ENCODE measurements at regions not wholly inside any gene's neighbourhood (a gene's known extent, or its start where the extent isn't known, plus 50 kb on each side); places are given as distances from the start of the nearest gene placed in this dataset.
"Not testable (repeated sequence)": the region's sequence is repeated elsewhere in the genome, so short reads cannot be mapped to it uniquely, and the experiment has no call there.

GRCh38 chr1:99361406-99361805 is 97.1 kb downstream of the PLPPR4 start:
- DNase-seq = no peak

GRCh38 chr1:99363531-99363930 is 99.2 kb downstream of the PLPPR4 start:
- DNase-seq = no peak

- no peak for DNase-seq
These were observed 100.8 kb downstream of the PLPPR4 start for GRCh38 chr1:99365141-99365540.

GRCh38 chr1:99365545-99365944 is 101.3 kb downstream of the PLPPR4 start:
- no peak for DNase-seq

- DNase-seq = no peak
These were observed 104.9 kb downstream of the PLPPR4 start for GRCh38 chr1:99369154-99369553.

- no peak for DNase-seq
These were observed 106.2 kb downstream of the PLPPR4 start for GRCh38 chr1:99370476-99370875.

- DNase-seq = no peak
These were observed 107.1 kb downstream of the PLPPR4 start for GRCh38 chr1:99371413-99371812.

- peak; percentile 1 for DNase-seq
These were observed 109.8 kb downstream of the PLPPR4 start for GRCh38 chr1:99374109-99374508.

- DNase-seq = not testable (repeated sequence)
These were observed 110.4 kb downstream of the PLPPR4 start for GRCh38 chr1:99374693-99375092.

GRCh38 chr1:99384021-99384420 is 119.7 kb downstream of the PLPPR4 start:
- no peak for DNase-seq

GRCh38 chr1:99385852-99386251 is 121.6 kb downstream of the PLPPR4 start:
- no peak for DNase-seq

- no peak for DNase-seq
These were observed 132.1 kb downstream of the PLPPR4 start for GRCh38 chr1:99396389-99396788.

- no peak for DNase-seq
These were observed 132.7 kb downstream of the PLPPR4 start for GRCh38 chr1:99397029-99397428.

GRCh38 chr1:99397863-99398262 is 133.6 kb downstream of the PLPPR4 start:
- no peak for DNase-seq

- not testable (repeated sequence) for DNase-seq
These were observed 137.3 kb downstream of the PLPPR4 start for GRCh38 chr1:99401556-99401955.

GRCh38 chr1:99404399-99404798 is 140.1 kb downstream of the PLPPR4 start:
- DNase-seq = not testable (repeated sequence)

GRCh38 chr1:99405325-99405724 is 141.0 kb downstream of the PLPPR4 start:
- not testable (repeated sequence) for DNase-seq

- DNase-seq = no peak
These were observed 142.7 kb downstream of the PLPPR4 start for GRCh38 chr1:99407018-99407417.

- DNase-seq = no peak
These were observed 159.8 kb downstream of the PLPPR4 start for GRCh38 chr1:99424087-99424486.

GRCh38 chr1:99429754-99430153 is 165.5 kb downstream of the PLPPR4 start:
- no peak for DNase-seq

GRCh38 chr1:99438656-99439230 is 174.5 kb downstream of the PLPPR4 start:
- no peak for DNase-seq

- DNase-seq = no peak
These were observed 175.3 kb downstream of the PLPPR4 start for GRCh38 chr1:99439433-99440075.

GRCh38 chr1:99441299-99442095 is 177.2 kb downstream of the PLPPR4 start:
- no peak for DNase-seq
